ENCODE measurements at regions not wholly inside any gene's neighbourhood (a gene's known extent, or its start where the extent isn't known, plus 50 kb on each side); places are given as distances from the start of the nearest gene placed in this dataset.

DNA sequence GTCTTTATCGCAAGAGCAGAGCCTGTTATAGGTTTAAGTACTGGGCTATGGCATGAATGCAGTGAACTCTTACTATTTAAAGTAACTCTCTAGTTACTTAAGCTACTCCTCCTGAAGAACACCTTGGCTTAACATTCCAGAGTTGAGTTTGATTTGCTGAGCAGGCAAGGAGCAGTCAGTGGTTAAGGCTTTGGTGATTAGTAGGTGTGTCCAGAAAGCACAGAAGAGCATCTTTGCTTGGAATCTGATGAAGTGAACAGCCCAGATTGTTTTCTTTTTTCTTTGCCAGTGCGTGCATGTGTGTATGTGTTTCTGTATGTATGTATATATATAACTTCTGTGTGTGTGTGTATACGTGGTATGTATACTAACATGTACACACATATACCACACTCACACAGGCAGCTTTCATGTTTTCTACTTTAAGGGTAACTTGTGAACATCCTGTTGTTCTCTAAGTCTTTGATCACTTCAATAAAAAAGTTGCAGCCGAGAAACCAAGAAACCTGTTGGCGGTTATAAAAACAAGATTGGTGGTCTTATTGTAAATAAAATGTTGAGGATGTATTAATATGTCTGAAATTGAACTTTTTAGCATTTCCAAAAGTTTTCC lies 56.2 kb upstream of the TULP4 start:
- ChIA-PET CTCF (interaction anchor here (1.6 kb wide), 1 partner anchor 35 kb away, joined by 4 read pairs; no protein-coding TSS in a partner anchor), POLR2A (no interaction called here)
- no peak overlapping the region for H3K4me3 Mint-ChIP-seq
- ATAC-seq (ENCODE audit: low read depth), result no peak
- no peaks in the 10 kb centered on the region for H3K27me3 ChIP-seq (replicated peaks in 1 of 4; ENCODE audit: control extremely low read depth in 1 of 4, control insufficient read depth in 3 of 4, insufficient read depth in 4 of 4, low read length in 3 of 4)
- peaks cover 47% of the 10 kb centered on the region for H4K20me1 ChIP-seq (ENCODE audit: control insufficient read depth, insufficient read depth, low read length, poor library complexity, severe bottlenecking)
- H3K4me3 ChIP-seq (ENCODE audit: control extremely low read depth in 1 of 5, extremely low read depth in 1 of 5, insufficient read depth in 1 of 5, low read depth in 2 of 5, low read length in 4 of 5), result no peak overlapping the region
- H3K9me3 ChIP-seq (ENCODE audit: control extremely low read depth in 1 of 3, control insufficient read depth in 2 of 3, insufficient read depth in 1 of 3, low read length in 2 of 3), result no peaks in the 10 kb centered on the region
- no peak overlapping the region for H3K9ac ChIP-seq (ENCODE audit: low read length)
- no peak overlapping the region for H3K27ac ChIP-seq (ENCODE audit: low read length in 2 of 2)
- 100% methylated on average over 1 of the region's 5 CpGs for WGBS (ENCODE audit: insufficient coverage)
- H3K79me2 ChIP-seq (ENCODE audit: control insufficient read depth, insufficient read depth, low read length), result peaks cover 86% of the 10 kb centered on the region
- no peak for DNase-seq
- H3K4me1 Mint-ChIP-seq, result peaks cover 35% of the 10 kb centered on the region
- H3K4me1 ChIP-seq (ENCODE audit: control insufficient read depth in 2 of 2, insufficient read depth in 2 of 2, low read length in 2 of 2), result peaks cover 7 to 10% of the 10 kb centered on the region in 2 donors
- no peak overlapping the region for H3K4me2 ChIP-seq (replicated peaks; ENCODE audit: low read depth, low read length, poor library complexity, severe bottlenecking)
- H3K9me3 Mint-ChIP-seq (ENCODE audit: insufficient read depth), result no peaks in the 10 kb centered on the region
- H3K27me3 Mint-ChIP-seq, result no peaks in the 10 kb centered on the region
- no peak overlapping the region for H2AFZ ChIP-seq (ENCODE audit: insufficient read depth, low read depth, low read length, poor library complexity, severe bottlenecking)
- intact Hi-C loops (cut with micrococcal nuclease), result no loop called here
- no peak overlapping the region for H3K27ac Mint-ChIP-seq
- peaks cover 0 to 5% of the 10 kb centered on the region in 2 experiments for H3K36me3 ChIP-seq (replicated peaks in 1 of 2; ENCODE audit: control extremely low read depth in 1 of 2, control insufficient read depth in 1 of 2, extremely low read depth in 1 of 2, insufficient read depth in 2 of 2, low read length in 1 of 2)
- TF ChIP-seq, protein P1, sequence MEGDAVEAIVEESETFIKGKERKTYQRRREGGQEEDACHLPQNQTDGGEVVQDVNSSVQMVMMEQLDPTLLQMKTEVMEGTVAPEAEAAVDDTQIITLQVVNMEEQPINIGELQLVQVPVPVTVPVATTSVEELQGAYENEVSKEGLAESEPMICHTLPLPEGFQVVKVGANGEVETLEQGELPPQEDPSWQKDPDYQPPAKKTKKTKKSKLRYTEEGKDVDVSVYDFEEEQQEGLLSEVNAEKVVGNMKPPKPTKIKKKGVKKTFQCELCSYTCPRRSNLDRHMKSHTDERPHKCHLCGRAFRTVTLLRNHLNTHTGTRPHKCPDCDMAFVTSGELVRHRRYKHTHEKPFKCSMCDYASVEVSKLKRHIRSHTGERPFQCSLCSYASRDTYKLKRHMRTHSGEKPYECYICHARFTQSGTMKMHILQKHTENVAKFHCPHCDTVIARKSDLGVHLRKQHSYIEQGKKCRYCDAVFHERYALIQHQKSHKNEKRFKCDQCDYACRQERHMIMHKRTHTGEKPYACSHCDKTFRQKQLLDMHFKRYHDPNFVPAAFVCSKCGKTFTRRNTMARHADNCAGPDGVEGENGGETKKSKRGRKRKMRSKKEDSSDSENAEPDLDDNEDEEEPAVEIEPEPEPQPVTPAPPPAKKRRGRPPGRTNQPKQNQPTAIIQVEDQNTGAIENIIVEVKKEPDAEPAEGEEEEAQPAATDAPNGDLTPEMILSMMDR (IDR thresholded peaks at IDR 0.05), result no peak
- TF ChIP-seq EZH2 (IDR thresholded peaks at IDR 0.05; ENCODE audit: borderline replicate concordance, insufficient read depth, low read depth, low read length, poor library complexity, severe bottlenecking), result no peak

DNA sequence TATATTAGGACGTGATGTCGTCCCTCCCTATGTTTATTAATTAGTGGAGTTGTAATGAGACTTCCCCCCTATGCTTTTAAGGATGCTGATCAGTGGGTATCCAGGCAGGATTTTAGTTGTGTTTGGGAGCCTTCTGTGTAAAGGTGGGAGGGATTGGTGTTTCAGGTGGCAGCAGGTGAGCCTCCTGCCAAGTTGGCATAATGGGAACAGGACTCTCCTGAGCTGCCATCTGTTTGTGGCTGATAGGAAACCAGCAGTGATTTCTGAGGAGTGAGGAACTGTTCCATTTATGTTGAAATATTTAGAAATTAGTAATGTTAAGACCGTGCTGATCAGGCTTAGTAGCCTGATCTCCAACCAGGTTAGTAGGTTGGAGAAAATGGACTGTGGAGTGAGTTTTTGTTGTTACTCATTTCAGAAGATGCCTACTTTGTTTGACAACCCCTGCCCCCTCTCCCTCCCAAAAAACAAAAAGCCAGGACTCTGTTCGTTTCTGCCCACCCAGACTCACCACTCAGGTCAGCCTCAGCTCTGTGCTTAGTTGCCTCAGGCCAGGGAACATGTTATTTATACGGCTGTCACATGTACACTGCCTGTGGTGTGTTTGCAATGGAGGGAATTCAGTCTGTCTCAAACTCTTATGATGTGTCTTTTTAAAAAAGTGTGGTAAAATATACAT lies 55.4 kb upstream of the TULP4 start:
- POLR2A ChIA-PET, result no interaction called here
- Histone ChIP-seq H3K4me2 (replicated peaks; ENCODE audit: low read depth, low read length, poor library complexity, severe bottlenecking) (no peak overlapping the region), H3K4me1 (ENCODE audit: control insufficient read depth in 2 of 2, insufficient read depth in 2 of 2, low read length in 2 of 2) (peaks cover 4 to 6% of the 10 kb centered on the region in 2 donors), H4K20me1 (ENCODE audit: control insufficient read depth, insufficient read depth, low read length, poor library complexity, severe bottlenecking) (peaks cover 49% of the 10 kb centered on the region), H3K79me2 (ENCODE audit: control insufficient read depth, insufficient read depth, low read length) (peaks cover 88% of the 10 kb centered on the region), H2AFZ (ENCODE audit: insufficient read depth, low read depth, low read length, poor library complexity, severe bottlenecking) (no peak overlapping the region), H3K9ac (ENCODE audit: low read length) (no peak overlapping the region), H3K27ac (ENCODE audit: low read length in 2 of 2) (no peak overlapping the region), H3K4me3 (ENCODE audit: control extremely low read depth in 1 of 5, extremely low read depth in 1 of 5, insufficient read depth in 1 of 5, low read depth in 2 of 5, low read length in 4 of 5) (no peak overlapping the region), H3K36me3 (replicated peaks in 1 of 2; ENCODE audit: control extremely low read depth in 1 of 2, control insufficient read depth in 1 of 2, extremely low read depth in 1 of 2, insufficient read depth in 2 of 2, low read length in 1 of 2) (peaks cover 0 to 3% of the 10 kb centered on the region in 2 experiments), H3K27me3 (replicated peaks in 1 of 4; ENCODE audit: control extremely low read depth in 1 of 4, control insufficient read depth in 3 of 4, insufficient read depth in 4 of 4, low read length in 3 of 4) (no peaks in the 10 kb centered on the region), H3K9me3 (ENCODE audit: control extremely low read depth in 1 of 3, control insufficient read depth in 2 of 3, insufficient read depth in 1 of 3, low read length in 2 of 3) (no peaks in the 10 kb centered on the region)
- H3K4me3 Mint-ChIP-seq, result no peak overlapping the region
- H3K27ac Mint-ChIP-seq, result no peak overlapping the region
- TF ChIP-seq, protein P1 (IDR thresholded peaks at IDR 0.05), result no peak
- no peak for TF ChIP-seq EZH2 (IDR thresholded peaks at IDR 0.05; ENCODE audit: borderline replicate concordance, insufficient read depth, low read depth, low read length, poor library complexity, severe bottlenecking)
- WGBS (ENCODE audit: insufficient coverage), result 100% methylated on average over 1 of the region's 5 CpGs
- H3K9me3 Mint-ChIP-seq (ENCODE audit: insufficient read depth), result no peaks in the 10 kb centered on the region
- ATAC-seq (ENCODE audit: low read depth) (no peak), DNase-seq (no peak)
- no peaks in the 10 kb centered on the region for H3K27me3 Mint-ChIP-seq
- intact Hi-C loops (cut with micrococcal nuclease), result no loop called here
- CTCF ChIA-PET, result interaction anchor here (1.6 kb wide), 1 partner anchor 36 kb away, joined by 4 read pairs; no protein-coding TSS in a partner anchor
- peaks cover 29% of the 10 kb centered on the region for H3K4me1 Mint-ChIP-seq

Data from B cell (primary cell).